WERI-Rb-1 (cell line): ENCODE measurements at regions not wholly inside any gene's neighbourhood (a gene's known extent, or its start where the extent isn't known, plus 50 kb on each side); places are given as distances from the start of the nearest gene placed in this dataset.

Experiments used
- DNase-seq: peaks from one replicate; pipeline ENCODE4 v3.0.0-alpha.2; 2020
- H3K27ac ChIP-seq: fragments of 250-450 bp; sonication (Bioruptor Pico); 2 replicates; pipeline ENCODE4 v1.5.1; 2020; ENCODE audit warnings: mild to moderate bottlenecking, moderate library complexity
- H3K27me3 ChIP-seq: fragments of 250-450 bp; sonication (Bioruptor Pico); 2 replicates; pipeline ENCODE4 v1.5.1; 2021; ENCODE audit warnings: mild to moderate bottlenecking, low read depth, moderate library complexity; ENCODE audit not compliant: insufficient read depth, severe bottlenecking
- H3K36me3 ChIP-seq: fragments of 250-450 bp; sonication (Bioruptor Pico); 2 replicates; pipeline ENCODE4 v1.5.1; 2020; ENCODE audit warnings: mild to moderate bottlenecking, moderate library complexity
- H3K4me3 ChIP-seq: 2 replicates; pipeline ENCODE4 v1.5.1; 2011; ENCODE audit warnings: low read depth, mild to moderate bottlenecking, control low read depth, low read length
- H3K9me3 ChIP-seq: fragments of 250-450 bp; sonication (Bioruptor Pico); 2 replicates; pipeline ENCODE4 v1.5.1; 2021; ENCODE audit warnings: mild to moderate bottlenecking, moderate library complexity; ENCODE audit not compliant: severe bottlenecking
- CTCF ChIP-seq: IDR thresholded peaks from 2 replicates; pipeline ENCODE4 v1.5.1; 2011; ENCODE audit warnings: low read depth, mild to moderate bottlenecking, control low read depth, inconsistent platforms, low read length

GRCh38 chr5:10099548-10099947 lies 150.1 kb downstream of the ATPSCKMT start:
- TF ChIP-seq CTCF: no peak
- no peak overlapping the region for H3K4me3 ChIP-seq
- no peaks in the 10 kb centered on the region for H3K27me3 ChIP-seq
- DNase-seq: no peak
- H3K36me3 ChIP-seq: no peaks in the 10 kb centered on the region
- peaks cover 10% of the 10 kb centered on the region for H3K9me3 ChIP-seq
- no peak overlapping the region for H3K27ac ChIP-seq

- Histone ChIP-seq H3K27ac (no peak overlapping the region), H3K4me3 (no peak overlapping the region), H3K36me3 (no peaks in the 10 kb centered on the region), H3K9me3 (peaks cover 7% of the 10 kb centered on the region), H3K27me3 (no peaks in the 10 kb centered on the region)
- TF ChIP-seq CTCF: no peak
- no peak for DNase-seq
Measured at GRCh38 chr5:10091701-10092100, 158.0 kb downstream of the ATPSCKMT start.

- Histone ChIP-seq H3K27ac (no peak overlapping the region), H3K27me3 (no peaks in the 10 kb centered on the region), H3K9me3 (peaks cover 7% of the 10 kb centered on the region), H3K36me3 (no peaks in the 10 kb centered on the region), H3K4me3 (no peak overlapping the region)
- no peak for DNase-seq
- TF ChIP-seq CTCF: peak; percentile 6; the same call in 1 of the 2 replicates
Measured at GRCh38 chr5:10090074-10090473, 159.6 kb downstream of the ATPSCKMT start.

- Histone ChIP-seq H3K9me3 (peaks cover 7% of the 10 kb centered on the region), H3K36me3 (no peaks in the 10 kb centered on the region)
- TF ChIP-seq CTCF: no peak
Measured at GRCh38 chr5:10085185-10085584, 164.5 kb downstream of the ATPSCKMT start.

GRCh38 chr5:10081584-10081983 lies 168.1 kb downstream of the ATPSCKMT start:
- TF ChIP-seq CTCF: no peak
- no peak for DNase-seq
- Histone ChIP-seq H3K36me3 (no peaks in the 10 kb centered on the region), H3K9me3 (no peaks in the 10 kb centered on the region), H3K27me3 (no peaks in the 10 kb centered on the region), H3K4me3 (no peak overlapping the region), H3K27ac (no peak overlapping the region)

More at GRCh38 chr5:10085185-10085584, 164.5 kb downstream of the ATPSCKMT start:
- Histone ChIP-seq H3K27ac (no peak overlapping the region), H3K4me3 (no peak overlapping the region), H3K27me3 (no peaks in the 10 kb centered on the region)
- DNase-seq: no peak

GRCh38 chr5:10077791-10078545 lies 171.7 kb downstream of the ATPSCKMT start:
- TF ChIP-seq CTCF: no peak

More at GRCh38 chr5:10077791-10078545, 171.7 kb downstream of the ATPSCKMT start:
- DNase-seq: peak; percentile 50
- Histone ChIP-seq H3K27me3 (no peaks in the 10 kb centered on the region), H3K9me3 (no peaks in the 10 kb centered on the region), H3K36me3 (no peaks in the 10 kb centered on the region), H3K4me3 (no peak overlapping the region), H3K27ac (no peak overlapping the region)
